SK-N-SH (cell line): ENCODE measurements at regions not wholly inside any gene's neighbourhood (a gene's known extent, or its start where the extent isn't known, plus 50 kb on each side); places are given as distances from the start of the nearest gene placed in this dataset.

ENCODE experiments used
- CTCF ChIA-PET: fragments of 300-600, 350-600 bp; formaldehyde crosslinking; extraction: SDS; loops from one replicate; lab custom pipeline; 2021; lab: Yijun Ruan, JAX
- POLR2A ChIA-PET: fragments of 350-600 bp; sonication (Branson Sonifier 250); formaldehyde crosslinking; extraction: SDS; loops from one replicate; lab custom pipeline; 2020; ENCODE audit warnings: antibody characterized with exemption, inconsistent platforms; lab: Yijun Ruan, JAX
- DNase-seq: peaks from one replicate; pipeline ENCODE4 v3.0.0; 2012
- H2AFZ ChIP-seq: fragments of 200-600 bp; sonication (generic); 2 replicates; pipeline ENCODE4 v1.8.1; 2016; ENCODE audit warnings: antibody characterized with exemption, mild to moderate bottlenecking, low read depth
- H3F3A ChIP-seq: fragments of 200-600 bp; sonication (generic); replicated peaks from 2 replicates; pipeline ENCODE3; 2016; ENCODE audit warnings: antibody characterized with exemption, mild to moderate bottlenecking; ENCODE audit not compliant: insufficient read depth
- H3K27ac ChIP-seq, 2 experiments: fragments of 200-500 bp in 1 of 2; fragments of 200-600 bp in 1 of 2; sonication (Bioruptor generic) in 1 of 2; sonication (generic), shearing (Covaris generic) in 1 of 2; 2 replicates each; pipeline versions ENCODE4 v1.5.1 to v1.6.1; 2014 to 2016; ENCODE audit warnings: low read depth in 2 of 2, inconsistent platforms in 1 of 2, low read length in 1 of 2, mild to moderate bottlenecking in 1 of 2, mixed read lengths in 1 of 2
- H3K27me3 ChIP-seq: fragments of 200-600 bp; sonication (generic), shearing (Covaris generic); 2 replicates; pipeline ENCODE4 v1.6.1; 2016; ENCODE audit warnings: mixed run types; ENCODE audit not compliant: insufficient read depth
- H3K36me3 ChIP-seq, 2 experiments: fragments of 200-500 bp in 1 of 2; fragments of 200-600 bp in 1 of 2; sonication (Bioruptor generic) in 1 of 2; sonication (generic) in 1 of 2; replicated peaks in 1 of 2; 2 replicates each; pipeline versions ENCODE3 to v1.5.1; 2014 to 2016; ENCODE audit warnings: low read length in 1 of 2, mild to moderate bottlenecking in 1 of 2; ENCODE audit not compliant: insufficient read depth in 2 of 2, control insufficient read depth in 1 of 2
- H3K4me1 ChIP-seq, 2 experiments: fragments of 200-500 bp in 1 of 2; fragments of 200-600 bp in 1 of 2; sonication (Bioruptor generic) in 1 of 2; sonication (generic), shearing (Covaris generic) in 1 of 2; 2 replicates each; pipeline versions ENCODE4 v1.5.1 to v1.6.1; 2014 to 2016; ENCODE audit warnings: low read depth in 1 of 2, low read length in 1 of 2, mixed run types in 1 of 2; ENCODE audit not compliant: insufficient read depth in 2 of 2, control insufficient read depth in 1 of 2
- H3K4me2 ChIP-seq: fragments of 200-600 bp; sonication (generic), shearing (Covaris generic); 2 replicates; pipeline ENCODE4 v1.6.1; 2017; ENCODE audit warnings: mixed run types
- H3K4me3 ChIP-seq, 2 experiments: fragments of 200-500 bp in 1 of 2; fragments of 200-600 bp in 1 of 2; sonication (Bioruptor generic) in 1 of 2; sonication (generic), shearing (Covaris generic) in 1 of 2; 2 replicates each; pipeline versions ENCODE4 v1.5.1 to v1.8.1; 2014 to 2016; ENCODE audit warnings: low read depth in 2 of 2, inconsistent platforms in 1 of 2, low read length in 1 of 2, mild to moderate bottlenecking in 1 of 2, mixed read lengths in 1 of 2, moderate library complexity in 1 of 2
- H3K79me2 ChIP-seq: fragments of 200-600 bp; sonication (generic); 2 replicates; pipeline ENCODE4 v1.8.1; 2017; ENCODE audit warnings: mild to moderate bottlenecking; ENCODE audit not compliant: insufficient read depth
- H3K9ac ChIP-seq: fragments of 200-600 bp; sonication (generic); 2 replicates; pipeline ENCODE4 v1.6.1; 2017; ENCODE audit warnings: mixed run types
- H3K9me2 ChIP-seq: fragments of 200-600 bp; sonication (generic); 2 replicates; pipeline ENCODE4 v1.6.1; 2017; ENCODE audit warnings: mixed run types
- H3K9me3 ChIP-seq: fragments of 200-600 bp; sonication (generic); 2 replicates; pipeline ENCODE4 v1.6.1; 2017; ENCODE audit warnings: mixed run types, mild to moderate bottlenecking, moderate library complexity
- H4K20me1 ChIP-seq: fragments of 200-600 bp; sonication (generic); 2 replicates; pipeline ENCODE4 v1.6.1; 2017; ENCODE audit warnings: mild to moderate bottlenecking, mixed run types; ENCODE audit not compliant: insufficient read depth
- CHD2 ChIP-seq: fragments of 150-350 bp; IDR thresholded peaks from 2 replicates; pipeline ENCODE4 v1.6.1; 2018; ENCODE audit warnings: low read length; ENCODE audit not compliant: partially characterized antibody
- ELF1 ChIP-seq: IDR thresholded peaks from 2 replicates; pipeline ENCODE4 v1.4.0; 2012
- EP300 ChIP-seq, 2 experiments: IDR thresholded peaks; 2 replicates each; pipeline versions ENCODE4 v1.4.0 to v1.6.1; 2012; ENCODE audit warnings: borderline replicate concordance in 1 of 2, low read depth in 1 of 2, low read length in 1 of 2
- EZH2phosphoT487 ChIP-seq: fragments of 200-600 bp; sonication (generic); IDR thresholded peaks from 2 replicates; pipeline ENCODE4 v1.6.1; 2017; ENCODE audit warnings: low read depth, mixed run types, mild to moderate bottlenecking, antibody characterized with exemption, moderate library complexity, borderline replicate concordance
- FOXM1 ChIP-seq: IDR thresholded peaks from 2 replicates; pipeline ENCODE4 v1.4.0; 2012; ENCODE audit warnings: low read depth, mild to moderate bottlenecking
- GABPA ChIP-seq: IDR thresholded peaks from 2 replicates; pipeline ENCODE4 v1.4.0; 2012; ENCODE audit warnings: low read depth, mild to moderate bottlenecking
- JUND ChIP-seq: IDR thresholded peaks from 2 replicates; pipeline ENCODE4 v1.4.0; 2012
- NFIC ChIP-seq: IDR thresholded peaks from 2 replicates; pipeline ENCODE4 v1.4.0; 2012; ENCODE audit warnings: borderline replicate concordance
- POLR2AphosphoS5 ChIP-seq: IDR thresholded peaks from 2 replicates; pipeline ENCODE4 v1.6.1; 2012; ENCODE audit warnings: low read depth, low read length
- RAD21 ChIP-seq: IDR thresholded peaks from 2 replicates; pipeline ENCODE4 v1.6.1; 2012; ENCODE audit warnings: mild to moderate bottlenecking, low read length
- RFX5 ChIP-seq: IDR thresholded peaks from 2 replicates; pipeline ENCODE4 v1.6.1; 2012; ENCODE audit warnings: mild to moderate bottlenecking, improper control_type of control experiment, low read length
- SIN3A ChIP-seq: IDR thresholded peaks from 2 replicates; pipeline ENCODE4 v1.6.1; 2012; ENCODE audit warnings: low read depth, mild to moderate bottlenecking, low read length, moderate library complexity, borderline replicate concordance
- YY1 ChIP-seq: IDR thresholded peaks from 2 replicates; pipeline ENCODE4 v1.4.0; 2012; ENCODE audit warnings: low read depth, mild to moderate bottlenecking
- WGBS: methylation state at CpG from one replicate; pipeline ENCODE4 v1.1.6; 2017; ENCODE audit warnings: low lambda C conversion rate; 5-methylcytosine and 5-hydroxymethylcytosine counted together
- TF ChIP-seq, protein P1 (sequence below): IDR thresholded peaks from 2 replicates; pipeline ENCODE4 v1.4.0; 2012; ENCODE audit warnings: low read depth, borderline replicate concordance
- TF ChIP-seq, protein P2 (sequence below): IDR thresholded peaks from 2 replicates; pipeline ENCODE4; 2012
- TF ChIP-seq, protein P3 (sequence below): fragments of 150-350 bp; IDR thresholded peaks from 2 replicates; pipeline ENCODE4 v1.6.1; 2016; ENCODE audit warnings: mild to moderate bottlenecking, low read depth, low read length
- TF ChIP-seq, protein P4 (sequence below): fragments of 150-350 bp; IDR thresholded peaks from 2 replicates; pipeline ENCODE4 v1.6.1; 2017; ENCODE audit warnings: antibody characterized with exemption, low read length, low read depth, borderline replicate concordance
- TF ChIP-seq, protein P5 (sequence below): IDR thresholded peaks from 2 replicates; pipeline ENCODE4 v1.4.0; 2012; ENCODE audit warnings: low read depth, borderline replicate concordance

DNA sequence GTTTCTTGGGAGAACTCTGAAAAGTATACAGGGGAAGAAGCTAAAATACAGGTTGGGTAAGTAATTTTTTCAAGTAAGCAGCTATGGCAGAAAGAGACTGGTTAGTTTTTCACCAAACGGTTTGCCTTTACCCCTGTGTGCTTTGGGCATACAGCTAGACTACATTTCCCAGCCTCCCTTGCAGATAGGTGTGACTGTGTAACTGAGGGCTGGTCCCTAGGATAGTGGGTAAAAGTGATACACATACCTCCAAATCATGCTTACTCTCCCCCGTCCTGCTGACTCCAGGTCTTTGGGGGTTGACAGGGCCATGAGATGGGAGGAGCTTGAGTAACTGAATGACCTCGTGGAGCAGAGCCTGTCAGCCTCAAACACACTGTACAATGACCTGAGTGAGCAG lies 208.6 kb upstream of the GDNF start:
- Histone ChIP-seq H3K36me3 (no peaks in the 10 kb centered on the region), H3K4me1 (no peaks in the 10 kb centered on the region), H3K9me3 (no peaks in the 10 kb centered on the region), H3K79me2 (no peaks in the 10 kb centered on the region), H3K9ac (no peak overlapping the region), H3K4me3 (no peak overlapping the region), H3K27ac (no peak overlapping the region), H3K4me2 (no peak overlapping the region), H2AFZ (no peak overlapping the region), H3K27me3 (no peaks in the 10 kb centered on the region; the same call in 1 of the 2 replicates), H3F3A (no peaks in the 10 kb centered on the region), H4K20me1 (no peaks in the 10 kb centered on the region), H3K9me2 (no peaks in the 10 kb centered on the region)
- ChIA-PET CTCF (no interaction called here), POLR2A (no interaction called here)
- TF ChIP-seq, protein P1, sequence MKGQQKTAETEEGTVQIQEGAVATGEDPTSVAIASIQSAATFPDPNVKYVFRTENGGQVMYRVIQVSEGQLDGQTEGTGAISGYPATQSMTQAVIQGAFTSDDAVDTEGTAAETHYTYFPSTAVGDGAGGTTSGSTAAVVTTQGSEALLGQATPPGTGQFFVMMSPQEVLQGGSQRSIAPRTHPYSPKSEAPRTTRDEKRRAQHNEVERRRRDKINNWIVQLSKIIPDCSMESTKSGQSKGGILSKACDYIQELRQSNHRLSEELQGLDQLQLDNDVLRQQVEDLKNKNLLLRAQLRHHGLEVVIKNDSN: no peak
- TF ChIP-seq FOXM1 (no peak), RAD21 (no peak), POLR2AphosphoS5 (no peak), RFX5 (no peak), YY1 (no peak), EZH2phosphoT487 (no peak), GABPA (no peak), ELF1 (no peak), CHD2 (no peak), EP300 (IDR thresholded peaks at IDR 0.05; ENCODE audit: borderline replicate concordance in 1 of 2, low read depth in 1 of 2, low read length in 1 of 2) (no peak), SIN3A (no peak), NFIC (no peak), JUND (no peak)
- TF ChIP-seq, protein P2, sequence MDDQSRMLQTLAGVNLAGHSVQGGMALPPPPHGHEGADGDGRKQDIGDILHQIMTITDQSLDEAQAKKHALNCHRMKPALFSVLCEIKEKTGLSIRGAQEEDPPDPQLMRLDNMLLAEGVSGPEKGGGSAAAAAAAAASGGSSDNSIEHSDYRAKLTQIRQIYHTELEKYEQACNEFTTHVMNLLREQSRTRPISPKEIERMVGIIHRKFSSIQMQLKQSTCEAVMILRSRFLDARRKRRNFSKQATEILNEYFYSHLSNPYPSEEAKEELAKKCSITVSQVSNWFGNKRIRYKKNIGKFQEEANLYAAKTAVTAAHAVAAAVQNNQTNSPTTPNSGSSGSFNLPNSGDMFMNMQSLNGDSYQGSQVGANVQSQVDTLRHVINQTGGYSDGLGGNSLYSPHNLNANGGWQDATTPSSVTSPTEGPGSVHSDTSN: no peak
- TF ChIP-seq, protein P3, sequence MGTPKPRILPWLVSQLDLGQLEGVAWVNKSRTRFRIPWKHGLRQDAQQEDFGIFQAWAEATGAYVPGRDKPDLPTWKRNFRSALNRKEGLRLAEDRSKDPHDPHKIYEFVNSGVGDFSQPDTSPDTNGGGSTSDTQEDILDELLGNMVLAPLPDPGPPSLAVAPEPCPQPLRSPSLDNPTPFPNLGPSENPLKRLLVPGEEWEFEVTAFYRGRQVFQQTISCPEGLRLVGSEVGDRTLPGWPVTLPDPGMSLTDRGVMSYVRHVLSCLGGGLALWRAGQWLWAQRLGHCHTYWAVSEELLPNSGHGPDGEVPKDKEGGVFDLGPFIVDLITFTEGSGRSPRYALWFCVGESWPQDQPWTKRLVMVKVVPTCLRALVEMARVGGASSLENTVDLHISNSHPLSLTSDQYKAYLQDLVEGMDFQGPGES: no peak
- TF ChIP-seq, protein P4, sequence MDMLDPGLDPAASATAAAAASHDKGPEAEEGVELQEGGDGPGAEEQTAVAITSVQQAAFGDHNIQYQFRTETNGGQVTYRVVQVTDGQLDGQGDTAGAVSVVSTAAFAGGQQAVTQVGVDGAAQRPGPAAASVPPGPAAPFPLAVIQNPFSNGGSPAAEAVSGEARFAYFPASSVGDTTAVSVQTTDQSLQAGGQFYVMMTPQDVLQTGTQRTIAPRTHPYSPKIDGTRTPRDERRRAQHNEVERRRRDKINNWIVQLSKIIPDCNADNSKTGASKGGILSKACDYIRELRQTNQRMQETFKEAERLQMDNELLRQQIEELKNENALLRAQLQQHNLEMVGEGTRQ: no peak
- TF ChIP-seq, protein P5, sequence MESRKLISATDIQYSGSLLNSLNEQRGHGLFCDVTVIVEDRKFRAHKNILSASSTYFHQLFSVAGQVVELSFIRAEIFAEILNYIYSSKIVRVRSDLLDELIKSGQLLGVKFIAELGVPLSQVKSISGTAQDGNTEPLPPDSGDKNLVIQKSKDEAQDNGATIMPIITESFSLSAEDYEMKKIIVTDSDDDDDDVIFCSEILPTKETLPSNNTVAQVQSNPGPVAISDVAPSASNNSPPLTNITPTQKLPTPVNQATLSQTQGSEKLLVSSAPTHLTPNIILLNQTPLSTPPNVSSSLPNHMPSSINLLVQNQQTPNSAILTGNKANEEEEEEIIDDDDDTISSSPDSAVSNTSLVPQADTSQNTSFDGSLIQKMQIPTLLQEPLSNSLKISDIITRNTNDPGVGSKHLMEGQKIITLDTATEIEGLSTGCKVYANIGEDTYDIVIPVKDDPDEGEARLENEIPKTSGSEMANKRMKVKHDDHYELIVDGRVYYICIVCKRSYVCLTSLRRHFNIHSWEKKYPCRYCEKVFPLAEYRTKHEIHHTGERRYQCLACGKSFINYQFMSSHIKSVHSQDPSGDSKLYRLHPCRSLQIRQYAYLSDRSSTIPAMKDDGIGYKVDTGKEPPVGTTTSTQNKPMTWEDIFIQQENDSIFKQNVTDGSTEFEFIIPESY: no peak
- no peak for DNase-seq
- 2% methylated on average over 3 of the region's 3 CpGs for WGBS
